A549 (cell line): ENCODE measurements at regions not wholly inside any gene's neighbourhood (a gene's known extent, or its start where the extent isn't known, plus 50 kb on each side); places are given as distances from the start of the nearest gene placed in this dataset.

Source experiments
- CBX2 ChIP-seq: fragments of 200-600 bp; sonication (generic); IDR thresholded peaks from 2 replicates; pipeline ENCODE4 v1.6.1; 2016; ENCODE audit warnings: low read depth, mild to moderate bottlenecking, borderline replicate concordance
- CBX8 ChIP-seq: fragments of 200-600 bp; sonication (generic); IDR thresholded peaks from 2 replicates; pipeline ENCODE4 v1.6.1; 2016
- CTCF ChIP-seq: fragments of >200 bp; sonication (Bioruptor Twin); formaldehyde crosslinking; IDR thresholded peaks from 3 replicates; pipeline ENCODE4 v1.5.1; 2016
- EP300 ChIP-seq, 2 experiments: fragments of >200 bp; sonication (Bioruptor Twin); formaldehyde crosslinking; IDR thresholded peaks; 2 replicates in 1 of 2; 3 replicates in 1 of 2; pipeline ENCODE4 v1.6.1; 2016 to 2017
- MAX ChIP-seq: IDR thresholded peaks from 2 replicates; pipeline ENCODE4 v1.6.1; 2012
- POLR2AphosphoS2 ChIP-seq: conservative IDR thresholded peaks from 2 replicates; pipeline ENCODE4 v1.6.1; 2012; ENCODE audit warnings: low read length, improper control_type of control experiment, inconsistent platforms
- SREBF2 ChIP-seq: fragments of 450-650 bp; IDR thresholded peaks from 2 replicates; pipeline ENCODE4 v1.6.1; 2014; ENCODE audit warnings: mild to moderate bottlenecking, moderate library complexity

- TF ChIP-seq CTCF (no peak), POLR2AphosphoS2 (no peak), EP300 (IDR thresholded peaks at IDR 0.05) (no peak), CBX8 (no peak), CBX2 (no peak), MAX (no peak), SREBF2 (no peak)
Observed at GRCh38 chr22:48452766-48453165, 1374.9 kb downstream of the BRD1 start.
